HG02678 (cell line): ENCODE measurements at regions not wholly inside any gene's neighbourhood (a gene's known extent, or its start where the extent isn't known, plus 50 kb on each side); places are given as distances from the start of the nearest gene placed in this dataset.

ENCODE experiments used
- ATAC-seq: cut with Tn5 transposase; IDR thresholded peaks from one replicate; pipeline ENCODE4 v1.9.1; 2021; ENCODE audit warnings: mild to moderate bottlenecking, moderate library complexity; ENCODE audit not compliant: unreplicated experiment

DNA sequence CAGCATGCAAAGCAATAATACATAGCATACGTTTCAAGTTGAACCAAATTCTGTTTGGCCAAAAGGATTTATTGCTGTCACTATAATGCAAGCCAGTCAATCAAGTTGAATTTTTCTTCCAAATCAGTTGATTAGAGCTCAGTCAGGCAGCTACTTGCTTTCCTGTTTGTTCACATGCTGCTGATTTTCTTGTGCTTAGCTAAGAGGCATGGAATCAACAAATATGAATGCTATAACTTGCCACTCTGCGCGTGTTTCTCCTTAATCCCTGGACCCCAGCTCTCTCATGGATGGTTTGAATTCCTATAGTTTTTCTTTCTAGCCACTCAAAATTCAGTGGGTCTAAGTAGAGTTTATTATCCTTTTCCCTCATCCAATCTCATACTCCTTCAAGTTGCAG, 311.3 kb downstream of the KLF5 start:
- ATAC-seq, result no peak

- ATAC-seq, result no peak
Measured at GRCh38 chr13:73369095-73369494, 310.3 kb downstream of the KLF5 start.

- no peak for ATAC-seq
Measured at GRCh38 chr13:73368608-73369007, 309.8 kb downstream of the KLF5 start.

DNA sequence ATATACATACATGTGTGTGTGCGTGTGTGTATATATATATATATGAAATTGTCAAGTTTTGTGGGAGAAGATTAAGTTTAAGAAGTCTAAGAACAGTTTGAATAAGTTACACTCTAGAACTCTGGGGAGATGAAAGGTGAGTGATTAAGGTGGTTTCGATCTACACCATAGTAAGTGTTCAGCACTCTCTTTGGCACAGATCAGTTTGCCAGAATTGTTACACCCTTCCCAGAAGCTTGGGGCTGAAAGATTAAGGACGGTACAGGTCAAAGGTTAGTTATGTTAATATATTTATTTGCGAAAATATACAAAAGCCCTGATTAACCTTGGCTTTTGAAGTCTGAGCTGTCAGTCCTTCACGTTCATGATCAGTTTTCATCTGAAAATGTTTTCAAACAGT, 309.1 kb downstream of the KLF5 start:
- ATAC-seq, result no peak

DNA sequence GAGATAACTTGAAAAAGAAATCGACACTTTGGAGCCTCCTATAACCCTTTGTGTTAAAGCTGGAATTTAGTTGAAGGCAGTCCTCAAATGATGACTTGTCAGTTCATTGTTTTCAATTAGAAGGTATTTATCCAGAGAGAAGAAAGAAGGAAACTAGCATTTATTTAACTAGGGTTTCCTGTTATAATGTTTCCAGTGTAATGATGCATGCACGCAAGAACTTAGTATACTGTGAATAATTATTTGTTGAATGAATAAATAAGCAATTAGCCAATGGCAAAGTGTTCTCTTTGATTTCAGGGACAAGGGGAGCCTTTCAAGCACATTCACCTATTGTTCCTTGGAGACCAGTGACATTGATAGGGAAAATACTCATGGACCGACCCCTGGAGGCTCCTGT, 307.4 kb downstream of the KLF5 start:
- no peak for ATAC-seq

- ATAC-seq, result no peak
Measured at GRCh38 chr13:73365681-73366080, 306.9 kb downstream of the KLF5 start.

DNA sequence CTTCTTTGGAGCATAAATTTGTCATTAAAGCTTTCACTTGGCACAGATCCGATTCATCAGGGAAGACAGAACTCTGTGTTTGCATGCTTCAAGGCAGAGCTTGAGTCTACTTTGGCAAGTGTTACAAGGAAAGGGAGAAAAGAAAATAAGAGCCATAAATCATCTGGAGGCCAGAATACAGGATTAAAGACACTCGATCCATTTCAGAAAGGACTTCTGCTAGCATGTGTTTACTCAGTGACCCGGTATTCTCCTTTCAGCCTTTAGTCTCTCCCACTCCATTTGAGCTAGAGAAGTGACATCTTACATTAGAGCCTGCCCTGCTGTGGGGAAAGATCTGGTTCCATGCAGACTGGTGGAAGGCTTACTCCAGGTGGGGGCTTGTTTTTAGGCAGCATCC, 306.4 kb downstream of the KLF5 start:
- no peak for ATAC-seq

DNA sequence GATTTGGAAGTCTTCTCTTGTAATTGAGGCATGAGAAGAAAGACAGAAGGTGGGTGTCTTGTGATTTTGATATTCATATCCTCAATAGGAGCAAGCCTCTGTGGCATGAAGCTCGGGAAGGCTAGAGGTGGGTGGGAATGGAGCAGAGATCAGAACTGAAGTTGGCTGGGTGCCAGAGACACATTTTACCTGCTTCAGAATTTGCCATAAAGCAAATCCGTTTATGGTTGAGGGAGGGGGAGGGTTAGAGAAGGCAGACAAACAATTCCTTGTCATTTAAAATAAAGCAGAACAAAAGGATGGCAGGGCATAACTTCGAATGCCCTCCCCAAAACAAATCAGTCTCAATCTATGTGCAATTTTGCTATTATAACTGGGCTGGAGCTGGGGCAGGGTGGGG, 305.9 kb downstream of the KLF5 start:
- ATAC-seq, result no peak

DNA sequence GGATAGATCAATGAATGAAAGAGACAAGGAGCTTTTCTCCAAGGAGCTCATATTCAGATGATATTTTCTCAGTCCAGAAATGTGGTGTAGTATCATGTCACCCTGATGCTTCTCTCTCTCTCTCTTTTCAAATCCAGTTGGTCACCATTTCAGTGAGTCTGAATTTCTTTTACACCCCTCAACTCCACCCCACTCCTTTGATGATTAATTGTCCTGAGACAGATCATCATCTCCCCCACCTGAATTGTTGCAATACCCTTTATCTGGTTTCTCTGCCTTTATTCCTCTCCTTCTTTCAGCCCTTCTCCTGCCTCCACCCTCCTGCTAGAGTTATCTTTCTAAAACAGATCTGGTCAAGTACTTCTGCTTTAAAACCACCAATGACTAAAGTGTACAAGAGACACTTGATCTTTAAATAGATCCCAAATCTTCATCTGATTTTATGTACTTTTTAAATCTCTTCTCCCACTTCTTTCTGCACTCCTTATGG, 299.8 kb downstream of the KLF5 start:
- no peak for ATAC-seq

- no peak for ATAC-seq
Measured at GRCh38 chr13:73355134-73355533, 296.3 kb downstream of the KLF5 start.

DNA sequence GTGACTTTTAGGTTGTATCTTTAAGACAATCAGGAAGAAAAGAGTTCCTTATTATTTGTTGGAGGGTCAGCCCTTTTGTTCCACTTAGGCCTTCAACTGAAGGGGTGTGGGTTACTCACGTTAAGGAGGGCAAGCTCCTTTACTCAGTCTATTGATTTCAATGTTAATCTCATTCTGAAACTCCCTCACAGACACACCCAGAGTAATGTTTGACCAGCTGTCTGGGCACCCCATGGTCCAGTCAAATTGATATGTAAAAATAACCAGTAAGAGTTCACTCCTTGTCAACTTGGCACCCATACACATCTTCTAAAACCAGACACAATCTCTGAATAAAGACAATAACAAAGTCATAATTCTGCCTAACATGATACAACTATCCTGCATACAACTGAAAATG, 292.9 kb downstream of the KLF5 start:
- ATAC-seq, result no peak

DNA sequence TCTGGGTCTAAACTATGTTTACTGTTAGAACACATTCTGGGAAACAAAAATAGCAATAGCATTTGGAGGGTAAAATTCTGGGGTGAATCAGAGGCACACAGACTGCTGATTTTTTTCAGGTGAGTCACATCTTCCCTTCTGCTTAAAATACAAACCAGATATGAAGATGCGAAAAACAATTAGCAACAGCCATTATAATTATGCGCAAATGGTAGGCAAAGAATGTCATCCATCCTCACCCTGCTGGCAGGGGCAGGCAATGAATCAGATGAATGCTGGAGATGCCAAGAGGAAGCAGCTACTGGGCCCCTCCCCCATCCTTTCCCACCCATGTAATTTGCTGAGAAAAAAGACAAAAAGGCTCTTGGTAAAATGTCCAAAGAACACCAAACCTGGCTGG, 282.9 kb downstream of the KLF5 start:
- ATAC-seq, result no peak

- no peak for ATAC-seq
Measured at GRCh38 chr13:73340069-73340468, 281.3 kb downstream of the KLF5 start.

- no peak for ATAC-seq
Measured at GRCh38 chr13:73339086-73339485, 280.3 kb downstream of the KLF5 start.

- no peak for ATAC-seq
Measured at GRCh38 chr13:73338389-73338788, 279.6 kb downstream of the KLF5 start.

DNA sequence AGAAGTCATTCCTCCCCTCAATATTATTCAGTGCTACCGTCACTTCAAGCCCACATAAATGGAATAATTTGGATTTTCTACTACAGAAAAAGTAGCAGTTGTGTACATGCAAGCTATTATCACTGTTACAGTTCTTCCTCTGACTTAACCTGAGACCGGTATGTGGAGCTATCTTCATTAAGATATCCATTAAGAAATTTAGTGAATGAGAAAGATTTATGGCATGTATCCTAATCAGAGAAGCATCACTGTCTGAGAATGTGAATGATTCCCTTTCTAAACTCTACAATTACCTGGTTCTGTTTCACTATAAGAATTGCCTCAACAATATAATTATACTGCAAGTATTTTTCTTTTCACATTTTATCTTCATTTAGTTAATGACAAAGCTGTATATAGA, 278.7 kb downstream of the KLF5 start:
- no peak for ATAC-seq

DNA sequence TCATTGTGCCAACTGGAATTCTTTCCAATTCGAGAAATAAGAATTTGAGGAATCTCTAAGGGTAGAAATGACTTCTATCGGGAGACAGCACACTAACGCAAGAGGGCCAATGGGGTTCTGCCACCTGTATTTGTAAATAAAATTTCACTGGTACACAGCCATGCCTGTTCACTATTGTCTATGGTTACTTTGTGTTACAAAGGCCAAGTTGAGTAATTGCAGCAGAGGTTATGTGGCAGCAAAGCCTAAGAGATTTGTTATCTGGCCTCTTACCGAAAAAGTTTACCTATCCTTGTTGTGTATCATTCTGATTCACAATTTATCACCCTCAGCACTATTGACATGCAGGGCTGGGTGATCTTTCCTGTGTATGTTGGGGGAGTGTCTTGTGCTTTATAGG, 278.0 kb downstream of the KLF5 start:
- ATAC-seq, result no peak

DNA sequence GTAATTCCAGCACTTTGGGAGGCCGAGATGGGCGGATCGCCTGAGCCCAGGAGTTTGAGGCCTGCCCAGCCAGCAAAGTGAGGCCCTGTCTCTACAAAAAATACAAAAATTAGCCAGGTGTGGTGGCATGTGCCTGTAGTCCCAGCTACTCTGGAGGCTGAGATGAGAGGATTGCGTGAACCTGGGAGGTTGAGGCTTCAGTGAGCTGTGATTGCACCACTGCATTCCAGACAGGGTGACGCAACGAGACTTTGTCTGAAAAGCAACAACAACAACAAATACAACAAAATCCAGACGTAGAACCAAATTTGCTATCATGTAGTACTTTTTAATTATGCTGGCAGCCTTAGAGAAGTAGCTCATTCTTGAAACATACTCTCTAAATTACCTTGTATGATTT, 277.1 kb downstream of the KLF5 start:
- no peak for ATAC-seq

- ATAC-seq, result peak; percentile 99
Measured at GRCh38 chr13:73335210-73335609, 276.4 kb downstream of the KLF5 start.

- no peak for ATAC-seq
Measured at GRCh38 chr13:73334445-73334844, 275.6 kb downstream of the KLF5 start.

- no peak for ATAC-seq
Measured at GRCh38 chr13:73331556-73331955, 272.8 kb downstream of the KLF5 start.

GRCh38 chr13:73329355-73329754, 270.6 kb downstream of the KLF5 start:
- ATAC-seq, result no peak

DNA sequence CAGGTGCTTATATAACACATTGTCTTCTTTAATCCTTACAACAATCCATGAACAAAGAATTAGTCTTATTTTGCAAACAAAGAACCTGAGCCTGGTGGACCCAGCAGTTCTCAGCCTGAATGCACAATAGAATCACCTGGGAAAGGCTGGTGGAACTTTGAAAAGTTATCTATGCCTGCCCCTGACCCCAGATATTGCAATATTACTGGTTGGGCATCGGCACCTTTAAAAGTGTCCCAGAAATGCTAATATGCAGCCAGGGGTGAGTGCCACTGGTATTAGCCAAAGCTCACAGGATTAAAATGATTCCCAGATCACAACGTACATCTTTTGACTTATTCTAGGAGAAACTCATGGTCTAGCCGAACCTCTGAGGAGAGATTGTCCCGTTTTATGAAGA, 268.8 kb downstream of the KLF5 start:
- ATAC-seq, result no peak
